GM21576 (cell line): ENCODE measurements at regions not wholly inside any gene's neighbourhood (a gene's known extent, or its start where the extent isn't known, plus 50 kb on each side); places are given as distances from the start of the nearest gene placed in this dataset.

Experiments
- ATAC-seq: cut with Tn5 transposase; IDR thresholded peaks from one replicate; pipeline ENCODE4 v1.9.1; 2021; ENCODE audit warnings: mild to moderate bottlenecking, moderate library complexity; ENCODE audit not compliant: unreplicated experiment

- no peak for ATAC-seq
Measured at GRCh38 chr12:77323788-77324415, 258.5 kb upstream of the E2F7 start.

GRCh38 chr12:77319166-77319565 is 253.8 kb upstream of the E2F7 start:
- ATAC-seq, result no peak

GRCh38 chr12:77315407-77315806 is 250.0 kb upstream of the E2F7 start:
- ATAC-seq, result no peak

- ATAC-seq, result no peak
Measured at GRCh38 chr12:77314378-77315052, 249.1 kb upstream of the E2F7 start.

GRCh38 chr12:77308056-77308455 is 242.7 kb upstream of the E2F7 start:
- ATAC-seq, result no peak

- ATAC-seq, result no peak
Measured at GRCh38 chr12:77300811-77301210, 235.4 kb upstream of the E2F7 start.

GRCh38 chr12:77299910-77300669 is 234.7 kb upstream of the E2F7 start:
- ATAC-seq, result no peak

- no peak for ATAC-seq
Measured at GRCh38 chr12:77299001-77299400, 233.6 kb upstream of the E2F7 start.

- ATAC-seq, result no peak
Measured at GRCh38 chr12:77294016-77294415, 228.6 kb upstream of the E2F7 start.

- no peak for ATAC-seq
Measured at GRCh38 chr12:77274926-77275325, 209.6 kb upstream of the E2F7 start.

- ATAC-seq, result no peak
Measured at GRCh38 chr12:77273898-77274297, 208.5 kb upstream of the E2F7 start.

- no peak for ATAC-seq
Measured at GRCh38 chr12:77256956-77257355, 191.6 kb upstream of the E2F7 start.

GRCh38 chr12:77253321-77253720 is 188.0 kb upstream of the E2F7 start:
- no peak for ATAC-seq

GRCh38 chr12:77251799-77252198 is 186.4 kb upstream of the E2F7 start:
- no peak for ATAC-seq

GRCh38 chr12:77249892-77250291 is 184.5 kb upstream of the E2F7 start:
- no peak for ATAC-seq

GRCh38 chr12:77248036-77248435 is 182.7 kb upstream of the E2F7 start:
- no peak for ATAC-seq

GRCh38 chr12:77247542-77247941 is 182.2 kb upstream of the E2F7 start:
- no peak for ATAC-seq

GRCh38 chr12:77243345-77243744 is 178.0 kb upstream of the E2F7 start:
- ATAC-seq, result no peak

GRCh38 chr12:77239617-77240016 is 174.2 kb upstream of the E2F7 start:
- no peak for ATAC-seq

- ATAC-seq, result no peak
Measured at GRCh38 chr12:77238335-77238734, 173.0 kb upstream of the E2F7 start.

- ATAC-seq, result no peak
Measured at GRCh38 chr12:77237896-77238295, 172.5 kb upstream of the E2F7 start.

- ATAC-seq, result no peak
Measured at GRCh38 chr12:77236066-77236465, 170.7 kb upstream of the E2F7 start.
